OCI-LY1 (cell line): ENCODE measurements at regions not wholly inside any gene's neighbourhood (a gene's known extent, or its start where the extent isn't known, plus 50 kb on each side); places are given as distances from the start of the nearest gene placed in this dataset.

Source experiments
- CTCF ChIP-seq: fragments of 200-600 bp; sonication (generic), shearing (Covaris generic); IDR thresholded peaks from 2 replicates; pipeline ENCODE4 v1.5.1; 2017; ENCODE audit warnings: mild to moderate bottlenecking, antibody characterized with exemption, low read length, moderate library complexity, mixed read lengths
- EZH2 ChIP-seq: fragments of 200-600 bp; sonication (generic), shearing (Covaris generic); IDR thresholded peaks from 2 replicates; pipeline ENCODE4 v1.8.0; 2017; ENCODE audit warnings: borderline replicate concordance, mixed run types, mild to moderate bottlenecking, antibody characterized with exemption, low read length, moderate library complexity, mixed read lengths

GRCh38 chr2:15810477-15811150 is 129.7 kb upstream of the MYCN start:
- no peak for TF ChIP-seq CTCF
- TF ChIP-seq EZH2 = no peak
